ENCODE measurements at regions not wholly inside any gene's neighbourhood (a gene's known extent, or its start where the extent isn't known, plus 50 kb on each side); places are given as distances from the start of the nearest gene placed in this dataset.

DNA sequence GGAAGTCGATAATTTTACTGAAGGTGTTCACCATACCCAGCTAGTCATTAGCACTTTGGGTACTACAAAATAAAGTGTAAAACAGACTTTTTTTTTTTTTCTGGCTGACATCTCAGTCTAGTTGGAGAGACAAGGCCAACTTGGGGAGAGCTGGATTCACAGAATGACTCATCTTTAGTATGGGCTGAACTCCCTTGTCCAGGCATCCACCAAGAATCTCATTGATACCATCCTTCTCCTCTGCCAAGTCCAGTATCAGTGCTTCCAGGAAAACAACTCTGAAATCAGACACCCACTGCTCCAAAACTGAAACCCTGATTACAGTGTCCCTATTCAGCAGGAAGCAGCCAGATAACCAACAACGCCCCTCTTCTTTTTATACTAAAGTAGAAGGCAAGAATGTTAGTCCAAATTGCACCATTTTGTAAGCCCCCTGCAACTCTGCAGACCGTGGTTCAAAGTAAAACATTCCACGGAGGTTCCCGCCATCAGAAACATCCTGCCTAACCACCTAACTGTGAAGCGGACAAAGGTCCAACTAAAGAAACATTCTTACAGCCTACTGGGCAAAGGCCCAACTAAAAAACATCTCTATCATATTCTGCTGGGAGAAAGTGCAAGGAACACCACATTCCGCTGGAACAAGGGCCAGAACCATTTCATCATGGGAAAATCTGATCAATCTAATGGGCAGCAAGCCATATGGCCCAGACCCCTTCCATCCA, 728.2 kb downstream of the BRINP1 start:
- Histone ChIP-seq H3K27me3 (ENCODE audit: control insufficient read depth in 3 of 3, insufficient read depth in 3 of 3, low read length in 3 of 3) (no peaks in the 10 kb centered on the region), H3K27ac (ENCODE audit: low read depth, low read length) (no peak overlapping the region), H3K4me3 (ENCODE audit: low read length in 3 of 3) (no peak overlapping the region), H3K36me3 (ENCODE audit: control insufficient read depth in 3 of 3, insufficient read depth in 3 of 3, low read length in 3 of 3) (no peaks in the 10 kb centered on the region), H3K4me1 (ENCODE audit: control insufficient read depth in 3 of 3, insufficient read depth in 3 of 3, low read length in 3 of 3) (no peaks in the 10 kb centered on the region), H3K9ac (ENCODE audit: low read depth in 1 of 3, low read length in 3 of 3) (no peak overlapping the region), H3K9me3 (ENCODE audit: control insufficient read depth in 3 of 3, low read length in 3 of 3) (no peaks in the 10 kb centered on the region)

DNA sequence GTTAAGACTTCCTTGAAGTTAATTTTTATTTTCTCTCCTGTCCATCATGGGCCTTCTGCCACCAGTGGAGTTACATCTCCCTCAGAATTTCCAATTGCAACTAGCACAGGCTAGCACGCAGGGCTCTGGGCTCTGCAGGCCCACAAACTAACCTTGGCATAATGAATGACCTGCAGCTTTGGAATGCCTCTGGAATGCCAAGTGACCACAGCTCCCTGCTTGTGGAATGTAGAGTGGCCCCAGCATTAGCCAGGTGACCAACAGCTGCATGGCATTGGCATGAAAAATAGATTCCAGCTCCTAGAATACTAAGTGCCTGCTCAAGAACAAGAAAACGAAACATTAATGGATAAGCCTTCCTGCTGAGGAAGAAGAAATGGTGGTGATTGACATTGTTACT, 726.1 kb downstream of the BRINP1 start:
- Histone ChIP-seq H3K36me3 (ENCODE audit: control insufficient read depth in 3 of 3, insufficient read depth in 3 of 3, low read length in 3 of 3) (no peaks in the 10 kb centered on the region), H3K9ac (ENCODE audit: low read depth in 1 of 3, low read length in 3 of 3) (no peak overlapping the region), H3K9me3 (ENCODE audit: control insufficient read depth in 3 of 3, low read length in 3 of 3) (no peaks in the 10 kb centered on the region), H3K4me1 (ENCODE audit: control insufficient read depth in 3 of 3, insufficient read depth in 3 of 3, low read length in 3 of 3) (no peaks in the 10 kb centered on the region), H3K4me3 (ENCODE audit: low read length in 3 of 3) (no peak overlapping the region), H3K27me3 (ENCODE audit: control insufficient read depth in 3 of 3, insufficient read depth in 3 of 3, low read length in 3 of 3) (no peaks in the 10 kb centered on the region), H3K27ac (ENCODE audit: low read depth, low read length) (no peak overlapping the region)

GRCh38 chr9:118644066-118644465, 725.2 kb downstream of the BRINP1 start:
- Histone ChIP-seq H3K4me3 (ENCODE audit: low read length in 3 of 3) (no peak overlapping the region), H3K36me3 (ENCODE audit: control insufficient read depth in 3 of 3, insufficient read depth in 3 of 3, low read length in 3 of 3) (no peaks in the 10 kb centered on the region), H3K27me3 (ENCODE audit: control insufficient read depth in 3 of 3, insufficient read depth in 3 of 3, low read length in 3 of 3) (no peaks in the 10 kb centered on the region), H3K9me3 (ENCODE audit: control insufficient read depth in 3 of 3, low read length in 3 of 3) (no peaks in the 10 kb centered on the region), H3K4me1 (ENCODE audit: control insufficient read depth in 3 of 3, insufficient read depth in 3 of 3, low read length in 3 of 3) (no peaks in the 10 kb centered on the region), H3K9ac (ENCODE audit: low read depth in 1 of 3, low read length in 3 of 3) (no peak overlapping the region), H3K27ac (ENCODE audit: low read depth, low read length) (no peak overlapping the region)

DNA sequence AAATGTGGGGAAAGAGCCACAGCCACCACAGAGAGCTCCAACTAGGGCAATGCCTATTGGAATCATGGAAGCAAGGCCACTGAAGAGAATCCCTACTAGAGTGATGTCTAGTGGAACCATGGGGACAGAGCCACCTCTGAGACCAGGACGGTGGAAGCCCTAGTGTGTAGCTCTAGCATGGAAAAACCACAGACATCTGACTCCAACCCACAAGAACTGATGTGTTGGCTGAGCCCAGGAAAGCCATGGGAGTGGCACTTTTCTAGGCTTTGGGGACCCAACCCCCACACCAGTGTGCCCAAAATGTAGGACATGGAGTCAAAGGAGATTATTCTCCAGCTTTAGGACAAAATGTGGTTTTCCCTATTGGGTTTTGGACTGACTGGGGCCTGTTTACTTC, 721.9 kb downstream of the BRINP1 start:
- no peaks in the 10 kb centered on the region for H3K36me3 ChIP-seq (ENCODE audit: control insufficient read depth in 3 of 3, insufficient read depth in 3 of 3, low read length in 3 of 3)
- no peak overlapping the region for H3K27ac ChIP-seq (ENCODE audit: low read depth, low read length)
- H3K4me3 ChIP-seq (ENCODE audit: low read length in 3 of 3) = no peak overlapping the region
- no peaks in the 10 kb centered on the region for H3K9me3 ChIP-seq (ENCODE audit: control insufficient read depth in 3 of 3, low read length in 3 of 3)
- no peaks in the 10 kb centered on the region for H3K27me3 ChIP-seq (ENCODE audit: control insufficient read depth in 3 of 3, insufficient read depth in 3 of 3, low read length in 3 of 3)
- no peaks in the 10 kb centered on the region for H3K4me1 ChIP-seq (ENCODE audit: control insufficient read depth in 3 of 3, insufficient read depth in 3 of 3, low read length in 3 of 3)
- H3K9ac ChIP-seq (ENCODE audit: low read depth in 1 of 3, low read length in 3 of 3) = no peak overlapping the region

DNA sequence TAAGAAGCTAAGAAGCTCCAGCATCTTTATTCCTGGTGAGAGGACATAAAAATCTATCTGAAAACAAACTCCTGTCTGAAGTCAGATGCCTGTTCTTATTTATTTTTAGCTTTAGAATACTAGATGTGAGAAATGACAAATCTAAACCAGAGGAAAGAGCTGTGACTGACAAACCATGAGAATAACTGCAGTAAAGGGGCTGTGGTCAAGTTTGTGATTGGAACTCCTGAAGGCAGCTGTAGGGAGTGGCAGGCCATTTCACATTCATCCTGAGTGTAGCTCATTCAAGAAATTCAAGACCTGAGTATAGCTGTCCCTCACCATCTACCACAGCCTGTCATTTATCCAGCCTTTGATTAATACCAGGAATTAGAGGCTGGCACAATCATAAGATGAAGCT, 718.8 kb downstream of the BRINP1 start:
- H3K9me3 ChIP-seq (ENCODE audit: control insufficient read depth in 3 of 3, low read length in 3 of 3) = no peaks in the 10 kb centered on the region
- H3K27me3 ChIP-seq (ENCODE audit: control insufficient read depth in 3 of 3, insufficient read depth in 3 of 3, low read length in 3 of 3) = no peaks in the 10 kb centered on the region
- H3K27ac ChIP-seq (ENCODE audit: low read depth, low read length) = no peak overlapping the region
- no peak overlapping the region for H3K9ac ChIP-seq (ENCODE audit: low read depth in 1 of 3, low read length in 3 of 3)
- H3K4me3 ChIP-seq (ENCODE audit: low read length in 3 of 3) = no peak overlapping the region
- no peaks in the 10 kb centered on the region for H3K36me3 ChIP-seq (ENCODE audit: control insufficient read depth in 3 of 3, insufficient read depth in 3 of 3, low read length in 3 of 3)
- H3K4me1 ChIP-seq (ENCODE audit: control insufficient read depth in 3 of 3, insufficient read depth in 3 of 3, low read length in 3 of 3) = no peaks in the 10 kb centered on the region

DNA sequence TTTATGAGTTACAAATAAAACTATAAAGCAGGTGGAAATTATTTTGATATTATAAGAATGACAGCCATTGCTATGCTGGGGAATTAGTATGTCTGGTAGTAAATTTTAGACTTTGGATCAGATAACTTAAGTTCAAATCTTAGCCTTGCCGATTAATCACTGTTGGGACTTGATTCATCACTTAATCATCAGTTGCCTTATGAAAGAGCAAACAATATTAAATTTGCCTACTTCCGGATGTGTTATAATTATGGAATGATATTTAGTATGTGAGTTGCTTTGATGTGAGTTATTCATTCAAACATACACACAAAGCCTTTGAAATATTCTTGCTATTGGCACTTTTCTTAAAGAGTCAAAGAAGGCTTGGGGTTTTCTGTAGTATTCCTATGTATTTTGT, 717.7 kb downstream of the BRINP1 start:
- H3K4me3 ChIP-seq (ENCODE audit: low read length in 3 of 3) = no peak overlapping the region
- H3K4me1 ChIP-seq (ENCODE audit: control insufficient read depth in 3 of 3, insufficient read depth in 3 of 3, low read length in 3 of 3) = no peaks in the 10 kb centered on the region
- H3K27me3 ChIP-seq (ENCODE audit: control insufficient read depth in 3 of 3, insufficient read depth in 3 of 3, low read length in 3 of 3) = no peaks in the 10 kb centered on the region
- no peak overlapping the region for H3K9ac ChIP-seq (ENCODE audit: low read depth in 1 of 3, low read length in 3 of 3)
- no peaks in the 10 kb centered on the region for H3K36me3 ChIP-seq (ENCODE audit: control insufficient read depth in 3 of 3, insufficient read depth in 3 of 3, low read length in 3 of 3)
- no peaks in the 10 kb centered on the region for H3K9me3 ChIP-seq (ENCODE audit: control insufficient read depth in 3 of 3, low read length in 3 of 3)
- H3K27ac ChIP-seq (ENCODE audit: low read depth, low read length) = no peak overlapping the region

- no peak overlapping the region for H3K9ac ChIP-seq (ENCODE audit: low read depth in 1 of 3, low read length in 3 of 3)
- H3K4me1 ChIP-seq (ENCODE audit: control insufficient read depth in 3 of 3, insufficient read depth in 3 of 3, low read length in 3 of 3) = no peaks in the 10 kb centered on the region
- no peaks in the 10 kb centered on the region for H3K27me3 ChIP-seq (ENCODE audit: control insufficient read depth in 3 of 3, insufficient read depth in 3 of 3, low read length in 3 of 3)
- no peaks in the 10 kb centered on the region for H3K36me3 ChIP-seq (ENCODE audit: control insufficient read depth in 3 of 3, insufficient read depth in 3 of 3, low read length in 3 of 3)
- H3K27ac ChIP-seq (ENCODE audit: low read depth, low read length) = no peak overlapping the region
- H3K4me3 ChIP-seq (ENCODE audit: low read length in 3 of 3) = no peak overlapping the region
- H3K9me3 ChIP-seq (ENCODE audit: control insufficient read depth in 3 of 3, low read length in 3 of 3) = no peaks in the 10 kb centered on the region
Observed at GRCh38 chr9:118652258-118652657, 717.0 kb downstream of the BRINP1 start.

GRCh38 chr9:118652912-118653311, 716.3 kb downstream of the BRINP1 start:
- no peak overlapping the region for H3K9ac ChIP-seq (ENCODE audit: low read depth in 1 of 3, low read length in 3 of 3)
- no peak overlapping the region for H3K27ac ChIP-seq (ENCODE audit: low read depth, low read length)
- no peaks in the 10 kb centered on the region for H3K36me3 ChIP-seq (ENCODE audit: control insufficient read depth in 3 of 3, insufficient read depth in 3 of 3, low read length in 3 of 3)
- no peaks in the 10 kb centered on the region for H3K4me1 ChIP-seq (ENCODE audit: control insufficient read depth in 3 of 3, insufficient read depth in 3 of 3, low read length in 3 of 3)
- no peak overlapping the region for H3K4me3 ChIP-seq (ENCODE audit: low read length in 3 of 3)
- H3K9me3 ChIP-seq (ENCODE audit: control insufficient read depth in 3 of 3, low read length in 3 of 3) = no peaks in the 10 kb centered on the region
- no peaks in the 10 kb centered on the region for H3K27me3 ChIP-seq (ENCODE audit: control insufficient read depth in 3 of 3, insufficient read depth in 3 of 3, low read length in 3 of 3)

- Histone ChIP-seq H3K36me3 (ENCODE audit: control insufficient read depth in 3 of 3, insufficient read depth in 3 of 3, low read length in 3 of 3) (no peaks in the 10 kb centered on the region), H3K27ac (ENCODE audit: low read depth, low read length) (no peak overlapping the region), H3K9me3 (ENCODE audit: control insufficient read depth in 3 of 3, low read length in 3 of 3) (no peaks in the 10 kb centered on the region), H3K27me3 (ENCODE audit: control insufficient read depth in 3 of 3, insufficient read depth in 3 of 3, low read length in 3 of 3) (no peaks in the 10 kb centered on the region), H3K4me3 (ENCODE audit: low read length in 3 of 3) (no peak overlapping the region), H3K9ac (ENCODE audit: low read depth in 1 of 3, low read length in 3 of 3) (no peak overlapping the region), H3K4me1 (ENCODE audit: control insufficient read depth in 3 of 3, insufficient read depth in 3 of 3, low read length in 3 of 3) (no peaks in the 10 kb centered on the region)
Observed at GRCh38 chr9:118659011-118659410, 710.2 kb downstream of the BRINP1 start.

DNA sequence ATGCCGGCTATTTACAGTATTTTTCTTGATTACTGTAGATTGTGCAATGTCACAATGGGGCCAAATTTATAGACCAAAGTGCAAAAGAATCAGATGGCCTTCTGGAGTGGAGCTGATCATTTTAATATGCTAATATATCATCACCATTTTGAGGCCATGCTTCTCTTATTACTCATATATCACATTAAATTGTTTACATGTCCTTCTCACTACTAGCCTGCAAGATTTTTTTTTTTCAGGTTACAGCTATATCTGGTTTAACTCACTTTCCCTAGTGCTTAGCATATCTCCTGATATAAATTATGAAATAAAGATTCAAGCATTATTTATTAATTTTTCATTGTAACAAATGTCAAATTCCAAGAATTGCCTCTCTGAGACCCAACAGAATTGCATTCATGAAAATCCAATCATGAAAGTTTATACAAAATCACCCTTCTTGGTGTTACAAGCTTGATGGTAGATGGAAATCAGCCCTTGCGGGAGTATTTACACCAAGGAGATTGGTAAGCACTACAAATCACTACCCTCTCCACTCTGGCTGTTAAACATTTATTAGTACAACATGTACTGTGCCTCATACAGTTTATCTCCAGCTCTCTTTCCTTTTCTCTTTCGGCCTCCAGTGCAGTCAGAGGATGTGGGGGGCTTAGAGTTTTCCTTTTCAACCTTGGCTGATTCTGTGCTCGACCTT, 703.9 kb downstream of the BRINP1 start:
- H3K36me3 ChIP-seq (ENCODE audit: control insufficient read depth in 3 of 3, insufficient read depth in 3 of 3, low read length in 3 of 3) = no peaks in the 10 kb centered on the region
- no peak overlapping the region for H3K9ac ChIP-seq (ENCODE audit: low read depth in 1 of 3, low read length in 3 of 3)
- no peak overlapping the region for H3K27ac ChIP-seq (ENCODE audit: low read depth, low read length)
- H3K4me1 ChIP-seq (ENCODE audit: control insufficient read depth in 3 of 3, insufficient read depth in 3 of 3, low read length in 3 of 3) = no peaks in the 10 kb centered on the region
- no peaks in the 10 kb centered on the region for H3K27me3 ChIP-seq (ENCODE audit: control insufficient read depth in 3 of 3, insufficient read depth in 3 of 3, low read length in 3 of 3)
- no peak overlapping the region for H3K4me3 ChIP-seq (ENCODE audit: low read length in 3 of 3)
- no peaks in the 10 kb centered on the region for H3K9me3 ChIP-seq (ENCODE audit: control insufficient read depth in 3 of 3, low read length in 3 of 3)
